IPS-15b (cell line): ENCODE measurements at regions not wholly inside any gene's neighbourhood (a gene's known extent, or its start where the extent isn't known, plus 50 kb on each side); places are given as distances from the start of the nearest gene placed in this dataset.
"Not testable (repeated sequence)": the region's sequence is repeated elsewhere in the genome, so short reads cannot be mapped to it uniquely, and the experiment has no call there.

Experiments used
- H3K27me3 ChIP-seq: one replicate; pipeline ENCODE4 v1.6.1; 2013; ENCODE audit warnings: low read length; ENCODE audit not compliant: control insufficient read depth, insufficient read depth
- H3K36me3 ChIP-seq: one replicate; pipeline ENCODE4 v1.6.1; 2013; ENCODE audit warnings: low read length; ENCODE audit not compliant: control insufficient read depth, insufficient read depth
- H3K4me1 ChIP-seq: one replicate; pipeline ENCODE4 v1.6.1; 2013; ENCODE audit warnings: mild to moderate bottlenecking, low read length; ENCODE audit not compliant: control insufficient read depth, insufficient read depth
- H3K4me3 ChIP-seq: one replicate; pipeline ENCODE4 v1.5.1; 2013; ENCODE audit warnings: low read depth, low read length
- H3K9ac ChIP-seq: one replicate; pipeline ENCODE4 v1.6.1; 2013; ENCODE audit warnings: low read depth, mild to moderate bottlenecking, low read length
- H3K9me3 ChIP-seq: one replicate; pipeline ENCODE4 v1.6.1; 2013; ENCODE audit warnings: mild to moderate bottlenecking, low read length; ENCODE audit not compliant: control insufficient read depth, insufficient read depth

GRCh38 chr22:22180738-22181285 lies 63.8 kb upstream of the VPREB1 start:
- no peaks in the 10 kb centered on the region for H3K4me1 ChIP-seq
- no peaks in the 10 kb centered on the region for H3K9me3 ChIP-seq
- H3K36me3 ChIP-seq: no peaks in the 10 kb centered on the region
- H3K27me3 ChIP-seq: peaks cover 100% of the 10 kb centered on the region
- no peak overlapping the region for H3K9ac ChIP-seq
- no peak overlapping the region for H3K4me3 ChIP-seq

- Histone ChIP-seq H3K36me3 (no peaks in the 10 kb centered on the region), H3K4me3 (no peak overlapping the region), H3K9ac (no peak overlapping the region), H3K9me3 (no peaks in the 10 kb centered on the region), H3K4me1 (no peaks in the 10 kb centered on the region), H3K27me3 (peaks cover 99% of the 10 kb centered on the region)
Measured at GRCh38 chr22:22179858-22180257, 64.7 kb upstream of the VPREB1 start.

DNA sequence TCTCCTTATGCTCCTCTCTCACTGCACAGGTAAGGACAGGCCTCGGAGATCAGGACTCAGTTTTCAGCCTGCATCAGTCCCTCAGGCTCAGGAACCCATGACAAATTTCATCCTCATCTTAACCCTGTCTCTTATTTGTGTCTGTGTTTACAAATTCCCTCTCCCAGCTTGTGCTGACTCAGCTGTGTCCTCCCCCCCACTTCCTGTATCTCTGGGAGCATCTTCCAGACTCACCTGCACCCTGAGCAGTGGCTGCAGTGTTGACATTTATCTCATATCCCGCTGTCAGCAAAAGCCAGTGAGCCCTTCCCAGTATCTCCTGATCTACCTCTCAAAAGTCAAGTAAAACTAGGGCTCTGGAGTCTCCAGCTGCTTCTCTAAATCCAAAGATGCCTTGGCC lies 65.6 kb upstream of the VPREB1 start:
- Histone ChIP-seq H3K4me1 (no peaks in the 10 kb centered on the region), H3K9me3 (no peaks in the 10 kb centered on the region), H3K27me3 (peaks cover 95% of the 10 kb centered on the region), H3K9ac (no peak overlapping the region), H3K4me3 (no peak overlapping the region), H3K36me3 (no peaks in the 10 kb centered on the region)

DNA sequence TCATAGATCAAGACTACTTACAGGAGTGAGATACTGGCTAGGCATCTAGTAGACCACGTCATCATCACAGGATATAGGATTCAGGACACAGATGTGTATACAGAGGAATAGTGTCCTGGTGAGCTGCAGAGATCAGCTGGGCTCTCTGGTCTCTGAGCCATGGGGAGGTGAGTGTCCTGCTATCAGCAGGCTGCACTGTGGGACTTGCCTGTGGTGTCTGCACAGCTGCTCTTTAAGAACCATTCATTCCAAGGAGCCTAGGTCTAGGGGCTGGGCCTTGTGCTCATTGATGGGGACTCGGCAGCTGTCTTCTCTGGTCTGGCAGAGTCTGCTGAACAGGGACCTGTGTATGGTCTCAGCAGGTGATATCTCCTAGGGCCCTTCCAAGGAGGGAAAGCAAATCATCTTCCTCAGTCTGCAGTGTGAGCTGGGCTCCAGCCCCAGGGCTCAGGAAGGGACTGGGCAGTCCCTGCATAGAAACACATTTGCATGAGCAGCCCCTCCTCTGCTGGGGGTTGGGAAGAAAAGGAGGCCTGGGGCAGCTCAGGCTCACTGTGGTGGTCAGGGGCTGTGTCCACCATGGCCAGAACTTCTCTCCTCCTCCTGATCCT lies 66.1 kb upstream of the VPREB1 start:
- Histone ChIP-seq H3K27me3 (peaks cover 93% of the 10 kb centered on the region), H3K4me1 (no peaks in the 10 kb centered on the region), H3K9me3 (no peaks in the 10 kb centered on the region), H3K36me3 (no peaks in the 10 kb centered on the region), H3K9ac (no peak overlapping the region), H3K4me3 (no peak overlapping the region)

DNA sequence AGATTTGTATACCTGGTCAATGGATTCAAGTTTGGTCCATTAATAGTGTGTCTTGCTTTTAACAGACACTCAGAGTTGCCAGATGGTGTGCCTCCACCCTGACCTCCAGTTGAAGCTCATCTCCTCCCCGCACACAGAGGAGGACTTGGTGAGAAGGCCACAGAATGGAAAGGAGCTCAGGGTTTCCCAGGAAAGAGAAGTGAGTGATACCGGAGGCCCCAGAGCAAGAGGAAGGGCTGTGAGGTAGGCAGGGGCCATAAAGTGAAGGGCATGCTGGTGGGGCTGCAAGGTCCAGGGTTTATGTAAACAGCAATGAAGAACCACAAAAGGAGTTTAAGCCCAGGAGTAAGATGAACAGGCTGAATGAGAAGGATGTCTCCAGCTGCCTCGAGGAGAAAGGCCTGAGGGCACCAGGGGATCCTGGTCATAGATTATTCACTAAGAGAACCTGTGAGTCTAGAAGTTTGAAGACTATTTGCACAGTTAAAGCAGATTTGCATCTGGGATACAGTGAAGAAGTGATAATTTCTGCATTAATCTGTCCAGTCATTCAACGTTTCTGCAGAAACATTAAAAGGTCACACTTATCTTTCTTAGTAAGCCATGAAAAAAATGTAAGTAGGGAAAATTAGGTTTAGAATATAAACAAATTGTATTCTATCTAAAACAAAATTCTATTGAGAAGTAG lies 67.5 kb upstream of the VPREB1 start:
- peaks cover 87% of the 10 kb centered on the region for H3K27me3 ChIP-seq
- no peak overlapping the region for H3K4me3 ChIP-seq
- no peaks in the 10 kb centered on the region for H3K36me3 ChIP-seq
- H3K4me1 ChIP-seq: no peaks in the 10 kb centered on the region
- H3K9ac ChIP-seq: no peak overlapping the region
- H3K9me3 ChIP-seq: no peaks in the 10 kb centered on the region

DNA sequence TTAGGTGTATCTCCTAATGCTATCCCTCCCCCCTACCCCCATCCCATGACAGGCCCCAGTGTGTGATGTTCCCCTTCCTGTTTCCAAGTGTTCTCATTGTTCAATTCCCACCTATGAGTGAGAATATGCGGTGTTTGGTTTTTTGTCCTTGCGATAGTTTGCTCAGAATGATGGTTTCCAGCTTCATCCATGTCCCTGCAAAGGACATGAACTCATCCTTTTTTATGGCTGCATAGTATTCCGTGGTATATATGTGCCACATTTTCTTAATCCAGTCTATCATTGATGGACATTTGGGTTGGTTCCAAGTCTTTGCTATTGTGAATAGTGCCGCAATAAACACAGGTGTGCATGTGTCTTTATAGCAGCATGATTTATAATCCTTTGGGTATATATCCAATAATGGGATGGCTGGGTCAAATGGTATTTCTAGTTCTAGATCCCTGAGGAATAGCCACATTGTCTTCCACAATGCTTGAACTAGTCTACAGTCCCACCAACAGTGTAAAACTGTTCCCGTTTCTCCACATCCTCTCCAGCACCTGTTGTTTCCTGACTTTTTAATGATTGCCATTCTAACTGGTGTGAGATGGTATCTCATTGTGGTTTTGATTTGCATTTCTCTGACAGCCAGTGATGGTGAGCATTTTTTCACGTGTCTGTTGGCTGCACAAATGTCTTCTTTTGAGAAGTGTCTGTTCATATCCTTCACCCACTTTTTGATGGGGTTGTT lies 71.5 kb upstream of the VPREB1 start:
- not testable (repeated sequence) for H3K9me3 ChIP-seq, H3K4me3 ChIP-seq, H3K9ac ChIP-seq, H3K4me1 ChIP-seq, H3K36me3 ChIP-seq
- H3K27me3 ChIP-seq: peaks cover 87% of the 10 kb centered on the region

GRCh38 chr22:22171357-22172218 lies 73.0 kb upstream of the VPREB1 start:
- Histone ChIP-seq H3K27me3 (peaks cover 88% of the 10 kb centered on the region), H3K4me1 (no peaks in the 10 kb centered on the region), H3K9ac (no peak overlapping the region), H3K9me3 (no peaks in the 10 kb centered on the region), H3K36me3 (no peaks in the 10 kb centered on the region), H3K4me3 (no peak overlapping the region)

DNA sequence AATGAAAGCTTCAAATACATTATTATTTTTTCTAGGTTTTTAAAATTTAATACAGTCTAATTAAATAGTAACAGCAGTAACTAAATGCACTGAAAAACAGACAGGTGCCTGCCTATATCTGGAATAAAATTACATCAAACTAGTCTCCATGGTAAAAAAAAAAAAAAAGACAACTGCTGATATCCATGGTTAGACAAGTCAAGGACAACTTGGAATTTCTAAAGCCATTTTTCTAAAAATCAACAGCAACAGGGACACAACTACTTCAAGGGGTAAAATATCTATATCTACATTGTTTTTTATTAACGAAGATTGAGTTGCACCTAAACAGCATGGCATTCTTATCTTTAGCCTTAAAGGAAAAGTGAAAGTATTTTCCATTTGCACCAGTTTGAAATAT lies 74.7 kb upstream of the VPREB1 start:
- no peak overlapping the region for H3K4me3 ChIP-seq
- H3K36me3 ChIP-seq: no peaks in the 10 kb centered on the region
- H3K4me1 ChIP-seq: no peaks in the 10 kb centered on the region
- no peak overlapping the region for H3K9ac ChIP-seq
- peaks cover 88% of the 10 kb centered on the region for H3K27me3 ChIP-seq
- H3K9me3 ChIP-seq: no peaks in the 10 kb centered on the region

- Histone ChIP-seq H3K4me3 (no peak overlapping the region), H3K4me1 (no peaks in the 10 kb centered on the region)
Measured at GRCh38 chr22:22168941-22169867, 75.4 kb upstream of the VPREB1 start.

GRCh38 chr22:22168190-22168940 lies 76.2 kb upstream of the VPREB1 start:
- no peaks in the 10 kb centered on the region for H3K4me1 ChIP-seq
- no peaks in the 10 kb centered on the region for H3K36me3 ChIP-seq
- H3K9ac ChIP-seq: no peak overlapping the region
- no peak overlapping the region for H3K4me3 ChIP-seq
- H3K27me3 ChIP-seq: peaks cover 94% of the 10 kb centered on the region
- H3K9me3 ChIP-seq: no peaks in the 10 kb centered on the region

More at GRCh38 chr22:22168941-22169867, 75.4 kb upstream of the VPREB1 start:
- peaks cover 92% of the 10 kb centered on the region for H3K27me3 ChIP-seq
- no peaks in the 10 kb centered on the region for H3K9me3 ChIP-seq
- H3K36me3 ChIP-seq: no peaks in the 10 kb centered on the region
- H3K9ac ChIP-seq: no peak overlapping the region
